SK-N-SH treated with all-trans-retinoic acid at 6 μM for 48 hours (cell line): ENCODE measurements at regions not wholly inside any gene's neighbourhood (a gene's known extent, or its start where the extent isn't known, plus 50 kb on each side); places are given as distances from the start of the nearest gene placed in this dataset.

Source experiments
- ATAC-seq: fragments of 200-7000 bp; cut with Tn5 transposase; 3 replicates; pipeline ENCODE4 v1.9.1; 2020; ENCODE audit warnings: mild to moderate bottlenecking, moderate library complexity
- ARNTL ChIP-seq: fragments of 450-650 bp; formaldehyde crosslinking; IDR thresholded peaks from 2 replicates; pipeline ENCODE4 v1.5.0; 2020; ENCODE audit warnings: low read depth, mild to moderate bottlenecking, moderate library complexity, borderline replicate concordance
- BACH2 ChIP-seq: fragments of 250-450 bp; sonication (Bioruptor Pico); IDR thresholded peaks from 2 replicates; pipeline ENCODE4 v1.9.0; 2021; ENCODE audit warnings: mild to moderate bottlenecking, borderline replicate concordance
- CREB5 ChIP-seq: fragments of 250-450 bp; sonication (Bioruptor Pico); IDR thresholded peaks from 2 replicates; pipeline ENCODE4 v1.5.1; 2020; ENCODE audit warnings: low read depth, mild to moderate bottlenecking, moderate library complexity
- CSRNP3 ChIP-seq: fragments of 250-450 bp; sonication (Bioruptor Pico); IDR thresholded peaks from 2 replicates; pipeline ENCODE4 v1.5.1; 2021; ENCODE audit warnings: mild to moderate bottlenecking, moderate library complexity
- ESRRG ChIP-seq: fragments of 250-450 bp; sonication (Bioruptor Pico); IDR thresholded peaks from 2 replicates; pipeline ENCODE4 v1.6.1; 2021; ENCODE audit warnings: mild to moderate bottlenecking
- GLIS3 ChIP-seq: fragments of 250-450 bp; sonication (Bioruptor Pico); IDR thresholded peaks from 2 replicates; pipeline ENCODE4 v1.5.0; 2020; ENCODE audit warnings: mild to moderate bottlenecking, moderate library complexity
- OSR1 ChIP-seq: fragments of 250-450 bp; sonication (Bioruptor Pico); IDR thresholded peaks from 2 replicates; pipeline ENCODE4 v1.8.0; 2022; ENCODE audit warnings: moderate library complexity, mild to moderate bottlenecking, inconsistent platforms
- PATZ1 ChIP-seq: fragments of 250-450 bp; sonication (Bioruptor Pico); IDR thresholded peaks from 2 replicates; pipeline ENCODE4 v1.8.0; 2020; ENCODE audit warnings: mild to moderate bottlenecking, moderate library complexity, borderline replicate concordance
- PPARA ChIP-seq: fragments of 250-450 bp; sonication (Bioruptor Pico); IDR thresholded peaks from 2 replicates; pipeline ENCODE4 v1.5.0; 2020; ENCODE audit warnings: mild to moderate bottlenecking, borderline replicate concordance
- RARB ChIP-seq: fragments of 250-450 bp; sonication (Bioruptor Pico); IDR thresholded peaks from 2 replicates; pipeline ENCODE4 v1.8.0; 2021; ENCODE audit warnings: mild to moderate bottlenecking, moderate library complexity
- SNAI2 ChIP-seq: fragments of 250-450 bp; sonication (Bioruptor Pico); IDR thresholded peaks from 2 replicates; pipeline ENCODE4 v1.5.0; 2020; ENCODE audit warnings: mild to moderate bottlenecking, moderate library complexity
- TCF4 ChIP-seq: fragments of 250-450 bp; sonication (Bioruptor Pico); IDR thresholded peaks from 2 replicates; pipeline ENCODE4 v1.8.0; 2021; ENCODE audit warnings: mild to moderate bottlenecking, moderate library complexity, borderline replicate concordance
- TOX ChIP-seq: fragments of 250-450 bp; sonication (Bioruptor Pico); IDR thresholded peaks from 2 replicates; pipeline ENCODE4 v1.8.0; 2021; ENCODE audit warnings: mild to moderate bottlenecking, moderate library complexity, borderline replicate concordance
- ZFP3 ChIP-seq: fragments of 250-450 bp; sonication (Bioruptor Pico); IDR thresholded peaks from 2 replicates; pipeline ENCODE4 v1.5.0; 2020; ENCODE audit warnings: mild to moderate bottlenecking, moderate library complexity
- ZNF8 ChIP-seq: fragments of 450-650 bp; formaldehyde crosslinking; IDR thresholded peaks from 2 replicates; pipeline ENCODE4 v1.5.0; 2020; ENCODE audit warnings: mild to moderate bottlenecking, moderate library complexity
- TF ChIP-seq, protein P1 (sequence below): fragments of 250-450 bp; sonication (Bioruptor Pico); IDR thresholded peaks from 2 replicates; pipeline ENCODE4 v1.8.0; 2021; ENCODE audit warnings: low read depth, mild to moderate bottlenecking, moderate library complexity, borderline replicate concordance
- TF ChIP-seq, protein P2 (sequence below): fragments of 250-450 bp; sonication (Bioruptor Pico); IDR thresholded peaks from 2 replicates; pipeline ENCODE4 v1.5.0; 2020; ENCODE audit warnings: mild to moderate bottlenecking, moderate library complexity

- TF ChIP-seq OSR1 = no peak
- TF ChIP-seq ZFP3 (CRISPR knock-in tag) = no peak
- no peak for TF ChIP-seq CSRNP3 (CRISPR knock-in tag)
- no peak for TF ChIP-seq ESRRG (CRISPR knock-in tag)
- TF ChIP-seq BACH2 (CRISPR knock-in tag) = no peak
- no peak for TF ChIP-seq GLIS3 (CRISPR knock-in tag)
- no peak for TF ChIP-seq CREB5 (CRISPR knock-in tag)
- no peak for TF ChIP-seq PATZ1
- no peak for TF ChIP-seq TOX (CRISPR knock-in tag)
- ATAC-seq = no peak
Measured at GRCh38 chr1:173421789-173422188, 55.3 kb upstream of the PRDX6 start.

- no peak for ATAC-seq
- TF ChIP-seq PPARA (no peak), TCF4 (no peak), CREB5 (CRISPR knock-in tag) (no peak)
- TF ChIP-seq, protein P1, sequence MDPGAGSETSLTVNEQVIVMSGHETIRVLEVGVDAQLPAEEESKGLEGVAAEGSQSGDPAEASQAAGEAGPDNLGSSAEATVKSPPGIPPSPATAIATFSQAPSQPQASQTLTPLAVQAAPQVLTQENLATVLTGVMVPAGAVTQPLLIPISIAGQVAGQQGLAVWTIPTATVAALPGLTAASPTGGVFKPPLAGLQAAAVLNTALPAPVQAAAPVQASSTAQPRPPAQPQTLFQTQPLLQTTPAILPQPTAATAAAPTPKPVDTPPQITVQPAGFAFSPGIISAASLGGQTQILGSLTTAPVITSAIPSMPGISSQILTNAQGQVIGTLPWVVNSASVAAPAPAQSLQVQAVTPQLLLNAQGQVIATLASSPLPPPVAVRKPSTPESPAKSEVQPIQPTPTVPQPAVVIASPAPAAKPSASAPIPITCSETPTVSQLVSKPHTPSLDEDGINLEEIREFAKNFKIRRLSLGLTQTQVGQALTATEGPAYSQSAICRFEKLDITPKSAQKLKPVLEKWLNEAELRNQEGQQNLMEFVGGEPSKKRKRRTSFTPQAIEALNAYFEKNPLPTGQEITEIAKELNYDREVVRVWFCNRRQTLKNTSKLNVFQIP (CRISPR knock-in tag) = no peak
Measured at GRCh38 chr1:173422456-173422976, 54.6 kb upstream of the PRDX6 start.

GRCh38 chr1:173423291-173423690, 53.8 kb upstream of the PRDX6 start:
- TF ChIP-seq ARNTL (CRISPR knock-in tag) (no peak), OSR1 (no peak), CREB5 (CRISPR knock-in tag) (no peak), ZNF8 (CRISPR knock-in tag) (no peak), PPARA (no peak), CSRNP3 (CRISPR knock-in tag) (no peak), RARB (CRISPR knock-in tag) (no peak), BACH2 (CRISPR knock-in tag) (no peak), GLIS3 (CRISPR knock-in tag) (no peak), ZFP3 (CRISPR knock-in tag) (no peak), TOX (CRISPR knock-in tag) (no peak), SNAI2 (CRISPR knock-in tag) (no peak), TCF4 (no peak), PATZ1 (no peak)
- TF ChIP-seq, protein P1 (CRISPR knock-in tag) = no peak
- TF ChIP-seq, protein P2, sequence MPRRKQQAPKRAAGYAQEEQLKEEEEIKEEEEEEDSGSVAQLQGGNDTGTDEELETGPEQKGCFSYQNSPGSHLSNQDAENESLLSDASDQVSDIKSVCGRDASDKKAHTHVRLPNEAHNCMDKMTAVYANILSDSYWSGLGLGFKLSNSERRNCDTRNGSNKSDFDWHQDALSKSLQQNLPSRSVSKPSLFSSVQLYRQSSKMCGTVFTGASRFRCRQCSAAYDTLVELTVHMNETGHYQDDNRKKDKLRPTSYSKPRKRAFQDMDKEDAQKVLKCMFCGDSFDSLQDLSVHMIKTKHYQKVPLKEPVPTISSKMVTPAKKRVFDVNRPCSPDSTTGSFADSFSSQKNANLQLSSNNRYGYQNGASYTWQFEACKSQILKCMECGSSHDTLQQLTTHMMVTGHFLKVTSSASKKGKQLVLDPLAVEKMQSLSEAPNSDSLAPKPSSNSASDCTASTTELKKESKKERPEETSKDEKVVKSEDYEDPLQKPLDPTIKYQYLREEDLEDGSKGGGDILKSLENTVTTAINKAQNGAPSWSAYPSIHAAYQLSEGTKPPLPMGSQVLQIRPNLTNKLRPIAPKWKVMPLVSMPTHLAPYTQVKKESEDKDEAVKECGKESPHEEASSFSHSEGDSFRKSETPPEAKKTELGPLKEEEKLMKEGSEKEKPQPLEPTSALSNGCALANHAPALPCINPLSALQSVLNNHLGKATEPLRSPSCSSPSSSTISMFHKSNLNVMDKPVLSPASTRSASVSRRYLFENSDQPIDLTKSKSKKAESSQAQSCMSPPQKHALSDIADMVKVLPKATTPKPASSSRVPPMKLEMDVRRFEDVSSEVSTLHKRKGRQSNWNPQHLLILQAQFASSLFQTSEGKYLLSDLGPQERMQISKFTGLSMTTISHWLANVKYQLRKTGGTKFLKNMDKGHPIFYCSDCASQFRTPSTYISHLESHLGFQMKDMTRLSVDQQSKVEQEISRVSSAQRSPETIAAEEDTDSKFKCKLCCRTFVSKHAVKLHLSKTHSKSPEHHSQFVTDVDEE (CRISPR knock-in tag) = no peak
- no peak for ATAC-seq
